ENCODE measurements at regions not wholly inside any gene's neighbourhood (a gene's known extent, or its start where the extent isn't known, plus 50 kb on each side); places are given as distances from the start of the nearest gene placed in this dataset.

DNA sequence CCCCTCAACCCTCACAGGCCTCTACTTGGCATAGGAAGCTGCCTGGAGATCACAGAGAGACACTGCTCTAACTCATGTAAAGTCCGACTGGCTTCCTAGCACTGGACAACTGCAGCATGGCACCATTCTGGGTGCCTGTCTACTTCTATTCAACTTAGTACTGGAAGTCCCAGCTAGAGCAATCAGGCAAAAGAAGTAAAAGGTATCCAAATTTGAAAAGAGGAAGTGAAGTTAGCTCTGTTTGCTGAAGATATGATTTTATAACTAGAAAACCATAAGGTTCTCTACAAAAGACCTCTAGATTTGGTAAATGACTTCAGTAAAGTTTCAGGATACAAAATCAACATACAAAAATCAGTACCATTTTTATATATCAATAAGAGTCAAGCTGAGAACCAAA lies 1017.6 kb downstream of the PCDH9 start:
- TF ChIP-seq, protein P1, sequence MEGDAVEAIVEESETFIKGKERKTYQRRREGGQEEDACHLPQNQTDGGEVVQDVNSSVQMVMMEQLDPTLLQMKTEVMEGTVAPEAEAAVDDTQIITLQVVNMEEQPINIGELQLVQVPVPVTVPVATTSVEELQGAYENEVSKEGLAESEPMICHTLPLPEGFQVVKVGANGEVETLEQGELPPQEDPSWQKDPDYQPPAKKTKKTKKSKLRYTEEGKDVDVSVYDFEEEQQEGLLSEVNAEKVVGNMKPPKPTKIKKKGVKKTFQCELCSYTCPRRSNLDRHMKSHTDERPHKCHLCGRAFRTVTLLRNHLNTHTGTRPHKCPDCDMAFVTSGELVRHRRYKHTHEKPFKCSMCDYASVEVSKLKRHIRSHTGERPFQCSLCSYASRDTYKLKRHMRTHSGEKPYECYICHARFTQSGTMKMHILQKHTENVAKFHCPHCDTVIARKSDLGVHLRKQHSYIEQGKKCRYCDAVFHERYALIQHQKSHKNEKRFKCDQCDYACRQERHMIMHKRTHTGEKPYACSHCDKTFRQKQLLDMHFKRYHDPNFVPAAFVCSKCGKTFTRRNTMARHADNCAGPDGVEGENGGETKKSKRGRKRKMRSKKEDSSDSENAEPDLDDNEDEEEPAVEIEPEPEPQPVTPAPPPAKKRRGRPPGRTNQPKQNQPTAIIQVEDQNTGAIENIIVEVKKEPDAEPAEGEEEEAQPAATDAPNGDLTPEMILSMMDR (IDR thresholded peaks at IDR 0.05): no peak
- TF ChIP-seq POLR2A (IDR thresholded peaks at IDR 0.05): no peak
